MM.1S (cell line): ENCODE measurements at regions not wholly inside any gene's neighbourhood (a gene's known extent, or its start where the extent isn't known, plus 50 kb on each side); places are given as distances from the start of the nearest gene placed in this dataset.

Experiments
- CTCF ChIP-seq: fragments of 300-600 bp; sonication (generic); IDR thresholded peaks from 2 replicates; pipeline ENCODE4 v1.5.1; 2016; ENCODE audit warnings: antibody characterized with exemption, low read length, mixed read lengths
- EZH2 ChIP-seq: fragments of 300-600 bp; sonication (generic); optimal IDR thresholded peaks from 2 replicates; pipeline ENCODE3; 2017; ENCODE audit warnings: low read depth, mild to moderate bottlenecking, antibody characterized with exemption, low read length, mixed read lengths
- EZH2phosphoT487 ChIP-seq: fragments of 300-600 bp; sonication (generic); IDR thresholded peaks from 2 replicates; pipeline ENCODE4 v1.6.1; 2018; ENCODE audit warnings: antibody characterized with exemption, low read length

GRCh38 chr3:80391573-80391972 lies 623.8 kb upstream of the ROBO1 start:
- TF ChIP-seq CTCF (no peak), EZH2 (no peak), EZH2phosphoT487 (no peak)
